NCI-H69 (cell line): ENCODE measurements at regions not wholly inside any gene's neighbourhood (a gene's known extent, or its start where the extent isn't known, plus 50 kb on each side); places are given as distances from the start of the nearest gene placed in this dataset.
"Not testable (repeated sequence)": the region's sequence is repeated elsewhere in the genome, so short reads cannot be mapped to it uniquely, and the experiment has no call there.

Experiments
- DNase-seq: peaks from one replicate; lab custom pipeline; 2025; lab: John Stamatoyannopoulos, UW

- DNase-seq: no peak
These were observed 223.4 kb upstream of the DUSP10 start for GRCh38 chr1:221965252-221965651.

GRCh38 chr1:221963742-221964141, 221.9 kb upstream of the DUSP10 start:
- no peak for DNase-seq

GRCh38 chr1:221962385-221962784, 220.5 kb upstream of the DUSP10 start:
- DNase-seq: no peak

GRCh38 chr1:221961532-221962292, 219.8 kb upstream of the DUSP10 start:
- no peak for DNase-seq

GRCh38 chr1:221958161-221958562, 216.3 kb upstream of the DUSP10 start:
- DNase-seq: not testable (repeated sequence)

GRCh38 chr1:221957350-221957749, 215.5 kb upstream of the DUSP10 start:
- DNase-seq: not testable (repeated sequence)

- no peak for DNase-seq
These were observed 208.1 kb upstream of the DUSP10 start for GRCh38 chr1:221949996-221950395.

GRCh38 chr1:221948459-221948858, 206.6 kb upstream of the DUSP10 start:
- no peak for DNase-seq

GRCh38 chr1:221947731-221948130, 205.8 kb upstream of the DUSP10 start:
- DNase-seq: no peak

GRCh38 chr1:221946768-221947167, 204.9 kb upstream of the DUSP10 start:
- no peak for DNase-seq

- DNase-seq: peak; percentile 16
These were observed 203.8 kb upstream of the DUSP10 start for GRCh38 chr1:221945669-221946068.

- DNase-seq: no peak
These were observed 202.5 kb upstream of the DUSP10 start for GRCh38 chr1:221944247-221944870.

GRCh38 chr1:221940631-221941030, 198.7 kb upstream of the DUSP10 start:
- DNase-seq: no peak

- DNase-seq: peak; percentile 77
These were observed 197.7 kb upstream of the DUSP10 start for GRCh38 chr1:221939607-221940006.

- DNase-seq: no peak
These were observed 195.5 kb upstream of the DUSP10 start for GRCh38 chr1:221937155-221937953.

GRCh38 chr1:221933814-221934213, 191.9 kb upstream of the DUSP10 start:
- no peak for DNase-seq

GRCh38 chr1:221926441-221926840, 184.6 kb upstream of the DUSP10 start:
- no peak for DNase-seq

- no peak for DNase-seq
These were observed 184.1 kb upstream of the DUSP10 start for GRCh38 chr1:221925947-221926346.

- DNase-seq: no peak
These were observed 182.2 kb upstream of the DUSP10 start for GRCh38 chr1:221923929-221924598.

GRCh38 chr1:221921936-221922335, 180.0 kb upstream of the DUSP10 start:
- DNase-seq: no peak

GRCh38 chr1:221919743-221920142, 177.9 kb upstream of the DUSP10 start:
- DNase-seq: no peak

- no peak for DNase-seq
These were observed 177.5 kb upstream of the DUSP10 start for GRCh38 chr1:221919341-221919740.
